Sigmoid colon (tissue), 6 donors: ENCODE measurements at regions not wholly inside any gene's neighbourhood (a gene's known extent, or its start where the extent isn't known, plus 50 kb on each side); places are given as distances from the start of the nearest gene placed in this dataset.

Experiments
- DNase-seq: peaks from one replicate; pipeline ENCODE4 v3.0.0-alpha.2; 2019
- H3K27ac ChIP-seq, 4 donors: fragments of 200-600 bp; sonication (generic); one replicate each; pipeline ENCODE4 v1.5.1; 2016 to 2019; ENCODE audit warnings: mild to moderate bottlenecking in 1 of 4
- H3K27me3 ChIP-seq, 3 donors: fragments of 200-600 bp; sonication (generic); one replicate each; pipeline ENCODE4 v1.5.1; 2019; ENCODE audit warnings: mild to moderate bottlenecking in 1 of 3
- H3K36me3 ChIP-seq, 4 donors: fragments of 200-600 bp; sonication (generic); one replicate each; pipeline ENCODE4 v1.5.1; 2016 to 2019
- H3K4me1 ChIP-seq, 4 donors: fragments of 200-600 bp; sonication (generic); one replicate each; pipeline ENCODE4 v1.5.1; 2017 to 2019
- H3K4me3 ChIP-seq, 4 donors: fragments of 200-600 bp; sonication (generic); one replicate each; pipeline ENCODE4 v1.5.1; 2017 to 2019; ENCODE audit warnings: mild to moderate bottlenecking in 2 of 4, moderate library complexity in 1 of 4
- H3K9me3 ChIP-seq, 4 donors: fragments of 200-600 bp in 3 of 4; sonication (generic) in 3 of 4; one replicate each; pipeline versions ENCODE4 v1.5.1 to v1.6.1; 2013 to 2019
- CTCF ChIP-seq, 4 experiments: fragments of 450-650 bp in 3 of 4; fragments of 200-600 bp in 1 of 4; IDR thresholded peaks; one replicate each; pipeline ENCODE4 v1.5.1; 2016 to 2019; ENCODE audit warnings: antibody characterized with exemption in 4 of 4, mild to moderate bottlenecking in 3 of 4, moderate library complexity in 2 of 4
- EP300 ChIP-seq, 4 donors: sonication (generic); formaldehyde crosslinking; IDR thresholded peaks; one replicate each; pipeline ENCODE4 v1.6.1; 2017; ENCODE audit warnings: antibody characterized with exemption in 4 of 4
- POLR2A ChIP-seq, 2 donors: fragments of 450-650 bp; IDR thresholded peaks; one replicate each; pipeline ENCODE4 v1.6.1; 2016; ENCODE audit warnings: antibody characterized with exemption in 2 of 2, mild to moderate bottlenecking in 2 of 2, moderate library complexity in 2 of 2
- POLR2AphosphoS5 ChIP-seq, 4 donors: sonication (generic); formaldehyde crosslinking; IDR thresholded peaks; one replicate each; pipeline ENCODE4 v1.6.1; 2017; ENCODE audit warnings: antibody characterized with exemption in 4 of 4
- WGBS, 2 donors: extraction: QIAGEN DNeasy Blood & Tissue Kit; methylation state at CpG; one replicate each; pipeline ENCODE4 v1.1.7; 2013; 5-methylcytosine and 5-hydroxymethylcytosine counted together
- intact Hi-C: fragments of 100-400 bp; cut with DNase I; formaldehyde crosslinking; loops from one replicate; pipeline ENCODE4 v1.15.1; 2023
- small RNA-seq, 3 donors: library from RNA; depleted of rRNA; stranded (forward); fragments of <200 nt; gene quantifications; one replicate each; pipeline ENCODE3, GENCODE V24; 2016
- donor health status: healthy with polysubstance abuse.
- donor health status: healthy.

- DNase-seq, result no peak
- Histone ChIP-seq H3K27ac (no peak overlapping the region), H3K27me3 (no peaks in the 10 kb centered on the region), H3K4me3 (no peak overlapping the region), H3K9me3 (no peaks in the 10 kb centered on the region), H3K36me3 (no peaks in the 10 kb centered on the region), H3K4me1 (no peaks in the 10 kb centered on the region)
- intact Hi-C loops, result no loop called here
- no peak for TF ChIP-seq CTCF (IDR thresholded peaks at IDR 0.05)
- TF ChIP-seq POLR2AphosphoS5 (IDR thresholded peaks at IDR 0.05), result no peak
- no peak for TF ChIP-seq EP300 (IDR thresholded peaks at IDR 0.05)
- TF ChIP-seq POLR2A (IDR thresholded peaks at IDR 0.05), result no peak
- WGBS, 2 donors, result 88 to 93% methylated on average over 6 of the region's 6 CpGs
Observed at GRCh38 chr19:32294871-32295438, 50.5 kb upstream of the ZNF507 start.

Small RNA genes in the stretch of these regions (small RNA-seq; reads per million reads assigned to genes)
- gene AC011456.1, result 0 reads per million in 3 donors
- gene RNA5SP471, result 0 reads per million in 3 donors
- gene RNA5SP472, result 0 to 0.07 (median 0) reads per million in 3 donors
- 0 reads per million in 3 donors for gene RNU6-967P
